Nephron (organoid): ENCODE measurements at regions not wholly inside any gene's neighbourhood (a gene's known extent, or its start where the extent isn't known, plus 50 kb on each side); places are given as distances from the start of the nearest gene placed in this dataset.

Source experiments
- H3K27ac Mint-ChIP-seq, 3 experiments: 2 replicates each; pipeline ENCODE4 v1.8.0; 2020; ENCODE audit warnings: mixed read lengths in 3 of 3, mild to moderate bottlenecking in 2 of 3, moderate library complexity in 1 of 3
- H3K27me3 Mint-ChIP-seq: 2 replicates; pipeline ENCODE4 v1.8.0; 2021; ENCODE audit warnings: low read depth, mild to moderate bottlenecking, moderate library complexity, mixed read lengths
- H3K36me3 Mint-ChIP-seq: 2 replicates; pipeline ENCODE4 v1.8.0; 2020; ENCODE audit warnings: low read depth, mixed read lengths
- H3K4me1 Mint-ChIP-seq: 2 replicates; pipeline ENCODE4 v1.8.0; 2020; ENCODE audit warnings: mixed read lengths
- H3K4me3 Mint-ChIP-seq, 3 experiments: 2 replicates each; pipeline ENCODE4 v1.8.0; 2020; ENCODE audit warnings: mild to moderate bottlenecking in 3 of 3, mixed read lengths in 3 of 3, moderate library complexity in 2 of 3
- H3K9me3 Mint-ChIP-seq: 2 replicates; pipeline ENCODE4 v1.8.0; 2020; ENCODE audit warnings: mixed read lengths
- CTCF ChIP-seq, 3 experiments: fragments of 200-600 bp; sonication (generic); IDR thresholded peaks; one replicate each; pipeline ENCODE4 v1.5.0; 2021; ENCODE audit warnings: antibody characterized with exemption in 3 of 3; ENCODE audit not compliant: unreplicated experiment in 3 of 3

GRCh38 chr13:61654481-61654880 lies 238.8 kb upstream of the PCDH20 start:
- Mint-ChIP-seq H3K36me3 (no peaks in the 10 kb centered on the region), H3K4me1 (no peaks in the 10 kb centered on the region), H3K27me3 (no peaks in the 10 kb centered on the region), H3K9me3 (no peaks in the 10 kb centered on the region), H3K4me3 (no peak overlapping the region), H3K27ac (no peak overlapping the region)
- TF ChIP-seq CTCF (IDR thresholded peaks at IDR 0.05; ENCODE audit: unreplicated experiment in 3 of 3), result no peak

GRCh38 chr13:61648547-61648946 lies 232.9 kb upstream of the PCDH20 start:
- H3K27me3 Mint-ChIP-seq, result peaks cover 4% of the 10 kb centered on the region
- H3K27ac Mint-ChIP-seq, result no peak overlapping the region
- H3K4me1 Mint-ChIP-seq, result no peaks in the 10 kb centered on the region
- TF ChIP-seq CTCF (IDR thresholded peaks at IDR 0.05; ENCODE audit: unreplicated experiment in 3 of 3), result no peak
- H3K4me3 Mint-ChIP-seq, result no peak overlapping the region
- H3K36me3 Mint-ChIP-seq, result no peaks in the 10 kb centered on the region
- H3K9me3 Mint-ChIP-seq, result no peaks in the 10 kb centered on the region

- no peaks in the 10 kb centered on the region for H3K9me3 Mint-ChIP-seq
- no peak overlapping the region for H3K27ac Mint-ChIP-seq
- H3K27me3 Mint-ChIP-seq, result no peaks in the 10 kb centered on the region
- no peaks in the 10 kb centered on the region for H3K4me1 Mint-ChIP-seq
- no peak for TF ChIP-seq CTCF (IDR thresholded peaks at IDR 0.05; ENCODE audit: unreplicated experiment in 3 of 3)
- no peak overlapping the region for H3K4me3 Mint-ChIP-seq
- no peaks in the 10 kb centered on the region for H3K36me3 Mint-ChIP-seq
Observed at GRCh38 chr13:61612192-61612591, 196.5 kb upstream of the PCDH20 start.

GRCh38 chr13:61608138-61608537 lies 192.5 kb upstream of the PCDH20 start:
- TF ChIP-seq CTCF (IDR thresholded peaks at IDR 0.05; ENCODE audit: unreplicated experiment in 3 of 3), result no peak
- peaks cover 3% of the 10 kb centered on the region for H3K9me3 Mint-ChIP-seq
- no peaks in the 10 kb centered on the region for H3K4me1 Mint-ChIP-seq
- no peaks in the 10 kb centered on the region for H3K36me3 Mint-ChIP-seq
- no peaks in the 10 kb centered on the region for H3K27me3 Mint-ChIP-seq
- no peak overlapping the region for H3K4me3 Mint-ChIP-seq
- H3K27ac Mint-ChIP-seq, result no peak overlapping the region

GRCh38 chr13:61600360-61601033 lies 184.8 kb upstream of the PCDH20 start:
- TF ChIP-seq CTCF (IDR thresholded peaks at IDR 0.05; ENCODE audit: unreplicated experiment in 3 of 3), result no peak
- Mint-ChIP-seq H3K4me1 (no peaks in the 10 kb centered on the region), H3K27me3 (no peaks in the 10 kb centered on the region), H3K4me3 (no peak overlapping the region), H3K36me3 (no peaks in the 10 kb centered on the region), H3K27ac (no peak overlapping the region), H3K9me3 (no peaks in the 10 kb centered on the region)

- no peak overlapping the region for H3K4me3 Mint-ChIP-seq
- no peak for TF ChIP-seq CTCF (IDR thresholded peaks at IDR 0.05; ENCODE audit: unreplicated experiment in 3 of 3)
- no peaks in the 10 kb centered on the region for H3K9me3 Mint-ChIP-seq
- no peaks in the 10 kb centered on the region for H3K36me3 Mint-ChIP-seq
- no peaks in the 10 kb centered on the region for H3K4me1 Mint-ChIP-seq
- no peak overlapping the region for H3K27ac Mint-ChIP-seq
- no peaks in the 10 kb centered on the region for H3K27me3 Mint-ChIP-seq
Observed at GRCh38 chr13:61592489-61592888, 176.8 kb upstream of the PCDH20 start.
